ENCODE measurements at regions not wholly inside any gene's neighbourhood (a gene's known extent, or its start where the extent isn't known, plus 50 kb on each side); places are given as distances from the start of the nearest gene placed in this dataset.
A peak's percentile ranks its signal among the peaks of the same experiment; 100 is the strongest.
"Not testable (repeated sequence)": the region's sequence is repeated elsewhere in the genome, so short reads cannot be mapped to it uniquely, and the experiment has no call there.

- no peak for DNase-seq (ENCODE audit: low read depth)
Observed at GRCh38 chr3:152891678-152892077, 56.7 kb downstream of the P2RY1 start.

- no peak for DNase-seq (ENCODE audit: low read depth)
Observed at GRCh38 chr3:152892446-152892845, 57.5 kb downstream of the P2RY1 start.

GRCh38 chr3:152893647-152894046 is 58.7 kb downstream of the P2RY1 start:
- DNase-seq (ENCODE audit: low read depth) = no peak

GRCh38 chr3:152899306-152899705 is 64.4 kb downstream of the P2RY1 start:
- DNase-seq (ENCODE audit: low read depth) = no peak

- DNase-seq (ENCODE audit: low read depth) = peak; percentile 2
Observed at GRCh38 chr3:152902141-152902669, 67.3 kb downstream of the P2RY1 start.

- no peak for DNase-seq (ENCODE audit: low read depth)
Observed at GRCh38 chr3:152905631-152906030, 70.7 kb downstream of the P2RY1 start.

GRCh38 chr3:152909180-152909883 is 74.4 kb downstream of the P2RY1 start:
- DNase-seq (ENCODE audit: low read depth) = peak; percentile 15

- DNase-seq (ENCODE audit: low read depth) = no peak
Observed at GRCh38 chr3:152910211-152910610, 75.3 kb downstream of the P2RY1 start.

- no peak for DNase-seq (ENCODE audit: low read depth)
Observed at GRCh38 chr3:152910966-152911365, 76.0 kb downstream of the P2RY1 start.

GRCh38 chr3:152914743-152915142 is 79.8 kb downstream of the P2RY1 start:
- DNase-seq (ENCODE audit: low read depth) = not testable (repeated sequence)

GRCh38 chr3:152915695-152916094 is 80.8 kb downstream of the P2RY1 start:
- DNase-seq (ENCODE audit: low read depth) = no peak

GRCh38 chr3:152916753-152917279 is 81.9 kb downstream of the P2RY1 start:
- no peak for DNase-seq (ENCODE audit: low read depth)

GRCh38 chr3:152921351-152921750 is 86.4 kb downstream of the P2RY1 start:
- DNase-seq (ENCODE audit: low read depth) = no peak

- no peak for DNase-seq (ENCODE audit: low read depth)
Observed at GRCh38 chr3:152922554-152922953, 87.6 kb downstream of the P2RY1 start.

- no peak for DNase-seq (ENCODE audit: low read depth)
Observed at GRCh38 chr3:152927131-152927530, 92.2 kb downstream of the P2RY1 start.

- DNase-seq (ENCODE audit: low read depth) = no peak
Observed at GRCh38 chr3:152930516-152930915, 95.6 kb downstream of the P2RY1 start.

- DNase-seq (ENCODE audit: low read depth) = no peak
Observed at GRCh38 chr3:152937234-152937633, 102.3 kb downstream of the P2RY1 start.

GRCh38 chr3:152938974-152939636 is 104.2 kb downstream of the P2RY1 start:
- no peak for DNase-seq (ENCODE audit: low read depth)

GRCh38 chr3:152941859-152942258 is 106.9 kb downstream of the P2RY1 start:
- DNase-seq (ENCODE audit: low read depth) = no peak

- DNase-seq (ENCODE audit: low read depth) = no peak
Observed at GRCh38 chr3:152942366-152942765, 107.4 kb downstream of the P2RY1 start.

- DNase-seq (ENCODE audit: low read depth) = peak; percentile 9
Observed at GRCh38 chr3:152943645-152944044, 108.7 kb downstream of the P2RY1 start.

GRCh38 chr3:152944671-152945070 is 109.7 kb downstream of the P2RY1 start:
- no peak for DNase-seq (ENCODE audit: low read depth)

- DNase-seq (ENCODE audit: low read depth) = no peak
Observed at GRCh38 chr3:152945556-152945955, 110.6 kb downstream of the P2RY1 start.

All from EH (cell line).